Dedifferentiated amniotic fluid mesenchymal stem cell (primary cell): ENCODE measurements at regions not wholly inside any gene's neighbourhood (a gene's known extent, or its start where the extent isn't known, plus 50 kb on each side); places are given as distances from the start of the nearest gene placed in this dataset.

Experiments used
- DNase-seq: peaks from one replicate; pipeline ENCODE4 v3.0.0-alpha.2; 2016; ENCODE audit errors: extremely low spot score

GRCh38 chrX:45777366-45777765, 576.7 kb upstream of the DIPK2B start:
- no peak for DNase-seq

- DNase-seq = peak; percentile 84
Observed at GRCh38 chrX:45775468-45775867, 574.8 kb upstream of the DIPK2B start.

GRCh38 chrX:45774961-45775360, 574.3 kb upstream of the DIPK2B start:
- peak; percentile 60 for DNase-seq

GRCh38 chrX:45773572-45773971, 572.9 kb upstream of the DIPK2B start:
- no peak for DNase-seq

- DNase-seq = peak; percentile 45
Observed at GRCh38 chrX:45771560-45772340, 571.1 kb upstream of the DIPK2B start.

- peak; percentile 71 for DNase-seq
Observed at GRCh38 chrX:45771114-45771513, 570.4 kb upstream of the DIPK2B start.

GRCh38 chrX:45769761-45770582, 569.3 kb upstream of the DIPK2B start:
- peak; percentile 76 for DNase-seq

- DNase-seq = no peak
Observed at GRCh38 chrX:45768666-45769236, 568.1 kb upstream of the DIPK2B start.

- no peak for DNase-seq
Observed at GRCh38 chrX:45766981-45767501, 566.4 kb upstream of the DIPK2B start.

GRCh38 chrX:45765767-45766166, 565.1 kb upstream of the DIPK2B start:
- no peak for DNase-seq

GRCh38 chrX:45765281-45765680, 564.6 kb upstream of the DIPK2B start:
- no peak for DNase-seq

GRCh38 chrX:45762699-45763647, 562.3 kb upstream of the DIPK2B start:
- DNase-seq = no peak

GRCh38 chrX:45761920-45762319, 561.2 kb upstream of the DIPK2B start:
- no peak for DNase-seq

- no peak for DNase-seq
Observed at GRCh38 chrX:45760187-45760742, 559.6 kb upstream of the DIPK2B start.

- no peak for DNase-seq
Observed at GRCh38 chrX:45758738-45759397, 558.2 kb upstream of the DIPK2B start.

GRCh38 chrX:45758319-45758718, 557.6 kb upstream of the DIPK2B start:
- DNase-seq = peak; percentile 73

- DNase-seq = no peak
Observed at GRCh38 chrX:45757272-45757671, 556.6 kb upstream of the DIPK2B start.

GRCh38 chrX:45756557-45756956, 555.9 kb upstream of the DIPK2B start:
- DNase-seq = no peak

- no peak for DNase-seq
Observed at GRCh38 chrX:45755703-45756102, 555.0 kb upstream of the DIPK2B start.

- DNase-seq = no peak
Observed at GRCh38 chrX:45751156-45751555, 550.5 kb upstream of the DIPK2B start.
